HEK293 (cell line): ENCODE measurements at regions not wholly inside any gene's neighbourhood (a gene's known extent, or its start where the extent isn't known, plus 50 kb on each side); places are given as distances from the start of the nearest gene placed in this dataset.

Experiments used
- CTCF ChIA-PET: fragments of 350-600 bp; formaldehyde crosslinking; extraction: SDS; loops from one replicate; lab custom pipeline; 2021; ENCODE audit warnings: antibody characterized with exemption; lab: Yijun Ruan, JAX
- POLR2A ChIA-PET: fragments of 300-600 bp; formaldehyde crosslinking; extraction: SDS; loops from one replicate; lab custom pipeline; 2020; ENCODE audit warnings: antibody characterized with exemption, inconsistent platforms; lab: Yijun Ruan, JAX
- H3K27ac ChIP-seq: fragments of 200-500 bp; sonication (Bioruptor generic); 2 replicates; pipeline ENCODE4 v1.5.1; 2014; ENCODE audit warnings: low read depth, low read length, control low read depth, inconsistent platforms; ENCODE audit errors: extremely low read depth
- H3K36me3 ChIP-seq, 2 experiments: fragments of 200-500 bp in 1 of 2; sonication (Bioruptor generic) in 1 of 2; 1 replicate in 1 of 2; 2 replicates in 1 of 2; pipeline ENCODE4 v1.5.1; 2014 to 2017; ENCODE audit warnings: inconsistent platforms in 2 of 2, low read length in 2 of 2; ENCODE audit not compliant: control insufficient read depth in 2 of 2, insufficient read depth in 1 of 2
- H3K4me1 ChIP-seq: fragments of 200-500 bp; sonication (Bioruptor generic); 2 replicates; pipeline ENCODE4 v1.5.1; 2014; ENCODE audit warnings: mild to moderate bottlenecking, low read length, inconsistent platforms; ENCODE audit not compliant: control insufficient read depth, insufficient read depth
- H3K4me3 ChIP-seq: 2 replicates; pipeline ENCODE4 v1.5.1; 2011; ENCODE audit warnings: low read depth, mild to moderate bottlenecking, control low read depth, low read length, moderate library complexity
- H3K9me3 ChIP-seq: fragments of 200-500 bp; sonication (Bioruptor generic); 2 replicates; pipeline ENCODE4 v1.5.1; 2014; ENCODE audit warnings: low read depth, low read length, inconsistent platforms; ENCODE audit not compliant: control insufficient read depth, insufficient read depth
- CTCF ChIP-seq: fragments of 450-650 bp; formaldehyde crosslinking; IDR thresholded peaks from 2 replicates; pipeline ENCODE4 v1.5.1; 2016; ENCODE audit warnings: missing biosample characterization, missing genetic modification characterization
- GLI4 ChIP-seq: fragments of 450-650 bp; formaldehyde crosslinking; IDR thresholded peaks from 2 replicates; pipeline ENCODE4 v1.5.1; 2016; ENCODE audit warnings: missing biosample characterization, missing genetic modification characterization
- GLIS2 ChIP-seq: fragments of 450-650 bp; formaldehyde crosslinking; IDR thresholded peaks from 2 replicates; pipeline ENCODE4 v1.5.1; 2016; ENCODE audit warnings: missing biosample characterization, missing genetic modification characterization
- IKZF3 ChIP-seq: fragments of 450-650 bp; IDR thresholded peaks from 2 replicates; pipeline ENCODE4 v1.5.0; 2018; ENCODE audit warnings: missing biosample characterization, mild to moderate bottlenecking, missing genetic modification characterization, moderate library complexity
- KLF1 ChIP-seq: fragments of 450-650 bp; formaldehyde crosslinking; IDR thresholded peaks from 2 replicates; pipeline ENCODE4 v1.5.1; 2016; ENCODE audit warnings: missing biosample characterization, missing genetic modification characterization
- OVOL3 ChIP-seq: fragments of 450-650 bp; formaldehyde crosslinking; IDR thresholded peaks from 2 replicates; pipeline ENCODE4 v1.5.1; 2016; ENCODE audit warnings: missing biosample characterization, missing genetic modification characterization
- ZBTB10 ChIP-seq: fragments of 450-650 bp; formaldehyde crosslinking; IDR thresholded peaks from 2 replicates; pipeline ENCODE4 v1.5.1; 2016; ENCODE audit warnings: missing biosample characterization, missing genetic modification characterization
- ZBTB17 ChIP-seq: fragments of 450-650 bp; formaldehyde crosslinking; IDR thresholded peaks from 2 replicates; pipeline ENCODE4 v1.5.1; 2016; ENCODE audit warnings: missing biosample characterization, missing genetic modification characterization
- ZBTB6 ChIP-seq: fragments of 450-650 bp; formaldehyde crosslinking; IDR thresholded peaks from 2 replicates; pipeline ENCODE4 v1.5.1; 2017; ENCODE audit warnings: missing biosample characterization, missing genetic modification characterization
- ZFP41 ChIP-seq: fragments of 450-650 bp; formaldehyde crosslinking; IDR thresholded peaks from 2 replicates; pipeline ENCODE4 v1.5.1; 2016; ENCODE audit warnings: missing biosample characterization, missing genetic modification characterization, borderline replicate concordance
- ZNF184 ChIP-seq: fragments of 450-650 bp; IDR thresholded peaks from 2 replicates; pipeline ENCODE4 v1.5.1; 2018; ENCODE audit warnings: missing biosample characterization, mild to moderate bottlenecking, missing genetic modification characterization
- ZNF280D ChIP-seq: fragments of 450-650 bp; formaldehyde crosslinking; IDR thresholded peaks from 2 replicates; pipeline ENCODE4 v1.5.1; 2016; ENCODE audit warnings: missing biosample characterization, missing genetic modification characterization
- ZNF416 ChIP-seq: fragments of 450-650 bp; formaldehyde crosslinking; IDR thresholded peaks from 2 replicates; pipeline ENCODE4 v1.5.1; 2016; ENCODE audit warnings: missing biosample characterization, missing genetic modification characterization
- ZNF521 ChIP-seq: fragments of 450-650 bp; formaldehyde crosslinking; IDR thresholded peaks from 2 replicates; pipeline ENCODE4 v1.5.1; 2017; ENCODE audit warnings: missing biosample characterization, mild to moderate bottlenecking, missing genetic modification characterization
- ZNF645 ChIP-seq: fragments of 450-650 bp; formaldehyde crosslinking; IDR thresholded peaks from 2 replicates; pipeline ENCODE4; 2016; ENCODE audit warnings: missing biosample characterization, missing genetic modification characterization
- ZNF658 ChIP-seq: fragments of 450-650 bp; formaldehyde crosslinking; IDR thresholded peaks from 2 replicates; pipeline ENCODE4; 2016; ENCODE audit warnings: missing biosample characterization, missing genetic modification characterization
- ZNF664 ChIP-seq: fragments of 450-650 bp; formaldehyde crosslinking; IDR thresholded peaks from 2 replicates; pipeline ENCODE4 v1.5.1; 2016; ENCODE audit warnings: missing biosample characterization, missing genetic modification characterization
- ZNF792 ChIP-seq: fragments of 450-650 bp; formaldehyde crosslinking; IDR thresholded peaks from 2 replicates; pipeline ENCODE4 v1.5.1; 2016; ENCODE audit warnings: missing biosample characterization, missing genetic modification characterization
- ZSCAN4 ChIP-seq: fragments of 450-650 bp; formaldehyde crosslinking; IDR thresholded peaks from 2 replicates; pipeline ENCODE4 v1.5.1; 2017; ENCODE audit warnings: missing biosample characterization, missing genetic modification characterization

- TF ChIP-seq ZNF280D (tag by site-specific recombination), result no peak
- TF ChIP-seq IKZF3, result no peak
- no peak for TF ChIP-seq GLI4 (tag by site-specific recombination)
Measured at GRCh38 chr1:101683136-101683535, 313.6 kb downstream of the OLFM3 start (continued).

GRCh38 chr1:101683561-101683960 lies 313.2 kb downstream of the OLFM3 start:
- Histone ChIP-seq H3K4me3 (no peak overlapping the region), H3K4me1 (no peaks in the 10 kb centered on the region), H3K9me3 (no peaks in the 10 kb centered on the region), H3K27ac (no peak overlapping the region), H3K36me3 (no peaks in the 10 kb centered on the region)
- TF ChIP-seq ZFP41 (tag by site-specific recombination) (no peak), GLIS2 (tag by site-specific recombination) (no peak), ZNF645 (no peak), ZNF184 (tag by site-specific recombination) (no peak), KLF1 (tag by site-specific recombination) (no peak)
- ChIA-PET CTCF (no interaction called here), POLR2A (no interaction called here)

GRCh38 chr1:101697072-101697471 lies 299.7 kb downstream of the OLFM3 start:
- H3K27ac ChIP-seq, result no peak overlapping the region
- CTCF ChIA-PET, result interaction anchor here (0.7 kb wide), 1 partner anchor 357 kb away, joined by 3 read pairs; no protein-coding TSS in a partner anchor
- H3K9me3 ChIP-seq, result no peaks in the 10 kb centered on the region
- H3K4me3 ChIP-seq, result no peak overlapping the region
- no peaks in the 10 kb centered on the region for H3K4me1 ChIP-seq
- no peaks in the 10 kb centered on the region for H3K36me3 ChIP-seq
- POLR2A ChIA-PET, result no interaction called here
- TF ChIP-seq ZNF664 (tag by site-specific recombination), result no peak
- no peak for TF ChIP-seq CTCF
- TF ChIP-seq ZNF792 (tag by site-specific recombination), result no peak
- TF ChIP-seq ZNF658 (tag by site-specific recombination), result no peak
- TF ChIP-seq ZBTB17 (tag by site-specific recombination), result no peak
- TF ChIP-seq ZSCAN4 (tag by site-specific recombination), result no peak
- TF ChIP-seq ZBTB10 (tag by site-specific recombination), result no peak
- TF ChIP-seq ZNF521, result no peak
- TF ChIP-seq GLI4 (tag by site-specific recombination), result no peak
- TF ChIP-seq OVOL3, result no peak
- no peak for TF ChIP-seq ZBTB6 (tag by site-specific recombination)
- TF ChIP-seq ZNF416, result no peak
